Stimulated activated CD8-positive, alpha-beta memory T cell treated with anti-CD3 and anti-CD28 coated beads, Interleukin-4, amount 100 ng/mL, for 48 hours (primary cell): ENCODE measurements at regions not wholly inside any gene's neighbourhood (a gene's known extent, or its start where the extent isn't known, plus 50 kb on each side); places are given as distances from the start of the nearest gene placed in this dataset.

ENCODE experiments used
- DNase-seq: peaks from one replicate; pipeline ENCODE4 v3.0.0-alpha.2; 2020

DNA sequence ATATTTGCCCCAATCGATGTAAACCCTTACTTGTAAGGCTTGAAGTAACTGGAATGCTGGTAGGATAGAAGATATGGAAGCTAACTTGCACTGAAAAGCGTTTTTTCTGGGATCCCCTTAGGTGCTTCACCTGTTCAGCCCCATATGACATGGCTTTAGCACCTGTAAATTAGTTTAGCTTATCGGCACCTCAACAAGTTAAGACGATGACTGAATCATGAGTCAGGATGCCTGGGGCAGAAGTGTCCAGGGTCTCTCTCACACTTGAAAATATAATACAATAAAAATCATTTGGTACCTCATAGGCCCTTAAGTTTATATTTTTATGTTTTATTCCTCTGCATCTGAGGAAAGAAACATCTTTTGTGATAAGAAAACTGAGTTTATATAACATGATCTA lies 409.2 kb upstream of the LRRC4C start:
- DNase-seq: no peak

DNA sequence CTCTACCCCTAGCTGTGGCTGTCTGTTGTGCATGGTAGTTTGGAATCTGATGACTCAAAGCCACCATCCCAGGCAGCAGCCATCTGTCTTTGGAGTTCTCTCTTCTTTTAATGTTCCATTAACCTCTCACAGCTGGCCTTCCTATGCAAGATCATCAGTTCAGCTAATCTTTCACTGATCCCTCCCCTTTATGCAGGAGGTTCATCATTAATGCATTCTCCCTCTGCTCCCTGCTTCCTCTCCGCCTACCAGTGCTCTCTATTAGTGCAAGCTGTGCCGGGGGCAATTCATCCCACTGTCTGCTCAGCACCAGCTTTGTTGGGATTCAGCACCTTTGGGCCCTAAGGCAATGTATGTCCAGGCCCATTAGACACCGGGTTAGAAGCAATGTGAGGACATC lies 413.0 kb upstream of the LRRC4C start:
- no peak for DNase-seq

GRCh38 chr11:41872870-41873269 lies 413.4 kb upstream of the LRRC4C start:
- no peak for DNase-seq

- DNase-seq: no peak
Observed at GRCh38 chr11:41878095-41878494, 418.6 kb upstream of the LRRC4C start.

DNA sequence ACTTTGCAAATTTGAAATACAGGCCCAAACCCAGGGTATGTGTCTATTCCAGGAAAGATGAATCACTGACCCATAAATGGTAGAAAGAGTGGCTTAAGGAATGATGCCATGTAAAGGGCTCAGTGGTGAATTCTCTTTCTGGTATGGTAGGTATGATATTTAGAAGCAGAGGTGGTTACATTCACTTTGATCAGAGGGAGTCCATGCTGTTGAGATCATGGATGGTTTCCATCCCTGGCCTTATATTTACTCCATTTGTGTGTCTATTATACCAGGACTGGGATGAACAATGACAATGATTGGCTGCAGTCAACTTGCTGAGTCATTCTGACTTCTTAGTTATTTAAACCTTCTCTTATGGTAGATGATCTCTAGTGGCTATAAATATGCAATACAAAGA lies 419.8 kb upstream of the LRRC4C start:
- no peak for DNase-seq

DNA sequence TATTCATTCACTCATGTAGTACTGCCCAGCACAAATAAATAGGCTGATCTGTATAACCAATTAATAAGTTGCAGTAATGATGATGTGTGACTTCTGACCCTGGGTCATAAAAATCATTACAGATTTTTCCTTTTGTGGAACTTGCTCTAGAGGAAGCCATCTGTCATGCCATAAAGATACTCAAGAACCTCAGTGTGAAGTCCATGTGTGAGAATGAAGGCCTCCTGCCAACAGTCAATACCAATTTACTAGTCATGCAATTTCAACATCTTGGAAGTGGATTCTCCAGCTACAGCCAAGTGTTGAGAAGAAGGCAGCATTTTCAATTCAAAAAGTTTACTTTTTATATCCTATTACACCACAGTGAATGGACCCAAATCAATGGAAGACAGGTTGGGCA lies 435.6 kb upstream of the LRRC4C start:
- no peak for DNase-seq

DNA sequence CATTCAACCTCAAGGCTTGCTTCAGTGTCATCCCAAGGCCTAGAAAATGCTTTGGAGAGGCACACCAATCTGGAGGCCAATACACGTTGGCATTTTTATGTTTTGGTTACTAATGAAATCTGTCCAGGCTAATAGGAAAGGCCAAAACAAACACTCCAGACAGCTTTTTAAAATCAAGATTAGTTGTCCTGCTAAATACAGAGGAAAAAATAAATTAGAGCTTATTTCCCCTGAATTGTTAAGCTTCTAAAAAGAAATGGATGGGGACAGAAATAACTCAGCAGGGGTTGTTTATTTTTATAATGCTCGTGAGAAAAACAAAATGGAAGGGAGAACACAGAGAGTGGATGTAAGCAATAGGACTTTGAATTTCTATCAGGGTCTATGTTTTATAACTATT lies 438.5 kb upstream of the LRRC4C start:
- no peak for DNase-seq

DNA sequence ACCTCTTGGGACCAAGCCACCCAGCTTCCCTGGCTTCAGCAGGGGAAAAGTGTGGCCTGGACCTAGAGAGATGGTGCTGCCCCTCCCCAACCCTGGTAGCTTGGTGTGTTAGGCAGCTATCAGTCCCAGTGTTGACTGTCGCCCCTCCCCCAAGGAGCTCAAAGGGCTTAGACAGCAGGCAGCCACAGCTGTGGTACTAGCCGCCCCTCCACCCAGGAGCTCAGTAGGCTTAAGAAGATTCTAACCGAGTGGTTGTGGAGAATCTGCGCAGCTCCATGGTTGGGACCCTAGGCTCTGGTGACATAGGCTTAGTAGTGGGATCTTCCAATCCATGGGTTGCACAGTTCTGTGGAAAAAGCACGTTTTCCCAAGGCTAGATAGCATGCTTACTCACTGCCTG lies 458.4 kb upstream of the LRRC4C start:
- DNase-seq: no peak

DNA sequence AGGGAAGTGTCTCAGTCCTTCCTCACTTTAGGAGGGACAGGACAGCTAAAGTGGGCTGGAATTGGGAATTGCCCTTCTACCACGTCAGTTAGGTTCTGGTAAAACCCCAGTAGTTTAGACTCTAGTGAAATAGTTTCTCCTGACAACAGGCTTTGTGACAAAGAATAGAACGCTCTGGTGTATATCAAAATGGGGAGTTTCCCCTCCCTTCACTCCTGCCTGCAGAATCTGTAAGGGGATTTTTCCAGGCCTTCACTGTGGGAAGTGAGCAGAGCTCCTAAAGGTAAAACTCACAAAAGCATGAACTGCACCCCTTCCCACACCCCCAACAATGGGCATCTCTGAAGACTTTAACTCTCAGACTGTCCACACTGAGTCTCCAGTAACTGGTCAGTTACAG lies 460.9 kb upstream of the LRRC4C start:
- no peak for DNase-seq

GRCh38 chr11:41921746-41922390 lies 462.4 kb upstream of the LRRC4C start:
- no peak for DNase-seq

DNA sequence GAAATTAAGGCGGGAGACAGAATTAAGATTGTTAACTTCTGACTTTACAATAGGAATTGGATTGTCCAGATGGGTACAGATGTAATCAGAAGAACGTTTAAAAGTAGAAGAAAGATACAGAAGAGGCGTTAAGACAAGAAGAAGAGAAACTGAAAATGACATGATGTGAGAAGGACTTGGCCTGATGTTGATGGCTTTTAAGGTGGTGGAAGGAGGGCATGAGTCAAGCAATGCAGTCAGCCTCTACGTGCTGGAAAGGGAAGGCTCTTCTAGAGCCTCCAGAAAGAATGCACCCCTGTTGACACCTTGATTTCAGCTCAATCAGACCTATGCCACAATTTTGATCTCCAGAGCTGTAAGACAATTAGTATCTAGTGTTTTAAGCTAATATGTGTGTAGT lies 466.9 kb upstream of the LRRC4C start:
- DNase-seq: no peak

GRCh38 chr11:41935241-41935640 lies 475.8 kb upstream of the LRRC4C start:
- DNase-seq: no peak

DNA sequence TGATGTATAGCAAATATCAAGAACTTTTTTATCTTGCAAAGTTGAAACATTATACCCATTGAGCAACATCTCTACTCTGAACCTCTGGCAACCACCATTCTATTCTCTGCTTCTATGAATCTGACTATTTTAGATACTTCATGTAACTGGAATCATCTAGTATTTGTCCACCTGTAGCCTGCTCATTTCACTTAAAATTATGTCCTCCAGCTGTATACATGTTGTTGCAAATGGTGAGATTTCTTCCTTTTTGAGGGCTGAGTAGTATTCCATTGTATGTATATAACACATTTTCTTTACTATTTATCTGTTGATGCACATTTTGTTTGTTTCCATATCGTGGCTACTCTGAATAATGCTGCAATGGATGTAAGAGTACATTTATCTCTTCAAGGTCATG lies 476.3 kb upstream of the LRRC4C start:
- DNase-seq: no peak

GRCh38 chr11:41943656-41944055 lies 484.2 kb upstream of the LRRC4C start:
- DNase-seq: no peak

DNA sequence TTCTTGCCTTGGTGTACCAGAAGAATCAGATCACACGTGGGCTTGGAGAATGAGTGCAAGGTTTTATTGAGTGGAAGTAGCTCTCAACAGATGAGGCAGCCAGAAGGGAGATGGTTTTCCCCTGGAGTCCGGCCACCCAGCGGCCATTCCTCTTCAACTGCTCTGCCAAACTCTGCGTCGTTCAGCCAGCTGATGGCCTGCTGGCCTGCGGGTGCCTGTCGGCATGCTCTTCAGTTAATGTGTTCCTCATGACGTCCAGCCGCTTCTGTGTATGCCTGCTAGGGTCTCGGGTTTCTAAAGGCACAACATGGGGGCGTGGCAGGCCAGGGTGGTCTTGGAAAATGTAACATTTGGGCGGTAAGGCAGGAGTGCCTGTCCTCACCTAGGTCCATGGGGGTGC lies 487.9 kb upstream of the LRRC4C start:
- no peak for DNase-seq

DNA sequence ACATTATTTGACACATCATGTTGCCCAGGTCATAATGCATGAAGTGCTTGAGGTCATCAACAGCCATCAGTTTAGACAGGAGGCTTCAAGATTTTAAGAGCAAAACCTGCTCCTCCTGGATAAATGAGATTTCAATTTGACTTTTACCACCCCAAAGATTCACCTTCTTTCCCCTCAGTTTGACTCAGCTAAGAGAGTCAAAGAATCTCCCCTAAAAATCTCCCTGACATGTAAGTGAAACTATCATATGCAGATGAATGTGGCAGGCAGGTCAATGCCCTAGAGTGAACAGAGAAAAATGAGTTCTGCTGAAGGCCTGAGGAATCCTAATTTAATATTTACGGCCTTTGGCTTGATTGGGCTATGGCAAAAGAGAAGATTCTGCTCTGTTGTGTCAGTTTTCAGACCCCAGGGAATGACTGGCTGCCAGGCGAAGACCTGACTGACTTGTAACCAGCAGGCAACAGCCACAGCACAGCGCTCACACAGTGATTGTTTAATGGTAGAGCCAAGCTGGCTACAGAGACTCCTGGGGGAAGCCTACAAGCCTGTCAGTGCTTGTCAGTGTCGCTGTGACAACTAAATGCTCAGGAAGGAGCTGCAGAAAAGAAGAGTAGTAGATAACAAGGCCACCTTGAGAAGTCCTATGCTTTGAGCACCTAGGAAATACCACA lies 491.2 kb upstream of the LRRC4C start:
- no peak for DNase-seq

- no peak for DNase-seq
Observed at GRCh38 chr11:41954034-41954433, 494.6 kb upstream of the LRRC4C start.

GRCh38 chr11:41955066-41955465 lies 495.6 kb upstream of the LRRC4C start:
- no peak for DNase-seq

DNA sequence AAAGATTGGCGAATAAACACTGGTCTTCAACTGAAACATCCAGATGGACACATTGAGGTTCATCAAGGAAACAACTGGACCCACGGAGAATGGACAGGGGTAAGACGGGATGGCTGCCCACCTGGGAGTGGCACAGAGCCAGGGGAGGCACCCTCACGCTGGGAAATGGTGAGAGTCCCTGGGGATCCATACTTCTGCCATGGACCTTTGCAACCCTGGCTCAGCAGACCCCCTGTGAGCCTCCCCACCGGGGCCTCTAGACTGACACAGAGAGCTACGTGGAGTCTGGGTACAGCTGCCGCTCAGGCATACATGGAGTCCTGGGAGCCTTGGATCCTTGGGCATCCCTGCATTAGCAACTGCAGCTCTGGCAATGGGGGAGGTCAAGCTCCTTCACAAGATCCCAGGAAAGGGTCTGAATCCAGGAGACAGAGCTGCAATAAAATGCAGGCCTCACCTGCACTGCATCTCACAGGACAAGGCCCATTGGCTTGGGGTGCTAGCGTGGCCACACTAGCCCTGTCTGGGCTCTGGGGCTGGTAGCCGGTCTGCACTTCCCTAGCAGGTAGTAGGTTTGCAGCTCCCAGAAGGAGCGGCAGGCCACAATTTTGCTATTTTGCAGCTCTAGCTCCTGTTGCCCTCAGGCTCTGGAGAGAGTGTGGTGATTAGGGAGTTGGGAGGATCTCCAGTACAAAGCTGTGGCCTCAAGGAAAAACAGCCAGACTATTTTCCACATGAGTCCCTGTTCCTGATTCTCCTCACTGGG lies 496.4 kb upstream of the LRRC4C start:
- DNase-seq: no peak

GRCh38 chr11:41963406-41963805 lies 504.0 kb upstream of the LRRC4C start:
- no peak for DNase-seq

DNA sequence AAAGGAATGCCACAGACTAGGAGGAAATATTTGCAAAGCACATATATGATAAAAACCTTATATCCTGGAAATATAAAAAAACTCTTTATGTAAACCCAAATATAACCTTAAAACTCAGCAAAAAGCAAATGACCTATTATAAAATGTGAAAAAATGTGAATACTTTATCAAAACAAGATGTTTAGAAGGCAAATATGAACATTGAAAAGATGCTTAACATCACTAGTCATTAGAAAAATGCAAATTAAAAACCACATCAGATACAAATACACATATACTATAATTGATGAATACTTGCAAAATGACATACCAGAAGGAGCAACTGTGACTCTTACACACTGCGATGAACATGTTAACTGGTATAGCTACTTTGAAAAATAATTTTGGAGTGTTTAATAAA lies 511.2 kb upstream of the LRRC4C start:
- DNase-seq: no peak

DNA sequence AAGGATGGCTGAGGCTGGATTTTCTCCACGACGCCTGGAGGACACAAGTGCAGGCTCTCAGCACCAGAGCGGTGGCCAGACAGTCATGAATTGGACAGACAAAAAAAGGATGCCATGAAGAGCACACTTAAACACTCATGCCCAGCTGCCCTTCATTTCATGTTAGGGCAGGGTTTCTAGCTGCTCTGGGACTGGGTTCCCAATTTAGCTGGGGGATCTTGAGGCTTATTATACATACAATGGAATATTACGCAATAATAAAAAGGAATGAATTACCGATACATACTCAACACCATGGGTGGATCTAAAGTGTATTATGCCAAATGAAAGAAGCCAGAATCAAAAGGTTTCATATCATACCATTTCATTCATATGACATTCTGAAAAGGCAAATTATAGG lies 512.1 kb upstream of the LRRC4C start:
- DNase-seq: no peak

DNA sequence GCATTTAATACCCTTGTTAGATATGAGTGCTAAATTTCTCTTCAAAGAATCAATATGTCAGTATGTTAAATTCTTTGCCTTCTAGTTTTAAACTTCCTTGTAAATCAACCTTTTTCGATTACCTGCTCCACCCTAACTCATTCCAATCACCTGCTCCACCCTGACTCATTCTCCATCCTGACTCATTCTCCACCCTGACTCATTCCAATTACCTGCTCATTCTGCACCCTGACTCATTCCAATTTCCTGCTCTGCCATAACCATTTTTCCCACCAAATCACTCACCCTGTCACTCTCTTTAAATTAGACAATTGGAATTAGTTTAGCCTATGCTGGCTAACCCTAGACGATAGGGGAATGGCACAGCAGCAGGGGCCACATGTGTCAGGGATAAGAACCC lies 519.5 kb upstream of the LRRC4C start:
- no peak for DNase-seq

GRCh38 chr11:41980741-41981140 lies 521.3 kb upstream of the LRRC4C start:
- DNase-seq: no peak
